ENCODE measurements at regions not wholly inside any gene's neighbourhood (a gene's known extent, or its start where the extent isn't known, plus 50 kb on each side); places are given as distances from the start of the nearest gene placed in this dataset.

DNA sequence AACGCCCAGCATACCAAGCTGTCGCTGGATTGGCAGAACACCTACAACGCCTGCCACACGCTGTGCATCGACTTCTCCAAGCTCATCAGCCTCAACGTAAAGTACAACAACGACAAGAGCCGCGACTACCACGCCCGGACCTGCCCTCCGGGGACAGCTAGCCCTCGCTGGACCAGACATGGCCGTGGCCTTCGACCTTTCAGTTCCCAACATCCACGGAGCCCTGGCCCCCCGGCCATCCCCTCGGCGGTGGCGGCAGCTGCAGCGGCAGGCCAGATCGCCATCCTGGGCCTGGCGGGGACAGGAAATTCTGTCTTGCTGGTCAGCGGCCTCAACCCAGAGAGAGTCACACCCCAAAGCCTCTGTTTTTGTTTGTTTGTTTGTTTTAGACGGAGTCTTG is 132.6 kb upstream of the FUT8 start:
- Histone ChIP-seq H3K36me3 (ENCODE audit: control insufficient read depth in 2 of 2, extremely low read depth in 1 of 2, insufficient read depth in 2 of 2, low read length in 2 of 2) (no peaks in the 10 kb centered on the region), H3K4me2 (ENCODE audit: control insufficient read depth, extremely low read depth, insufficient read depth, low read depth, low read length) (no peak overlapping the region), H3K27me3 (ENCODE audit: control insufficient read depth, extremely low read depth, insufficient read depth, low read length) (no peaks in the 10 kb centered on the region), H2AFZ (ENCODE audit: control insufficient read depth, low read length) (no peak overlapping the region), H4K20me1 (ENCODE audit: control insufficient read depth, extremely low read depth, insufficient read depth, low read length) (no peaks in the 10 kb centered on the region), H3K9me3 (ENCODE audit: control insufficient read depth, low read depth, low read length) (no peaks in the 10 kb centered on the region), H3K9ac (ENCODE audit: control insufficient read depth, extremely low read depth, insufficient read depth, low read length) (no peak overlapping the region), H3K9me1 (ENCODE audit: control insufficient read depth, extremely low read depth, insufficient read depth, low read length) (no peaks in the 10 kb centered on the region), H3K4me1 (ENCODE audit: control insufficient read depth, extremely low read depth, insufficient read depth, low read length) (peaks cover 12% of the 10 kb centered on the region), H3K4me3 (ENCODE audit: control insufficient read depth in 2 of 3, extremely low read depth in 1 of 3, insufficient read depth in 2 of 3, low read depth in 1 of 3, low read length in 3 of 3) (no peak overlapping the region), H3K79me2 (ENCODE audit: control insufficient read depth, insufficient read depth, low read length) (no peaks in the 10 kb centered on the region), H3K27ac (ENCODE audit: control insufficient read depth, insufficient read depth, low read length) (no peak overlapping the region)
- DNase-seq (ENCODE audit: low read depth, low spot score) (no peak), FAIRE-seq (no peak)
- dilution Hi-C loops (cut with MboI; ENCODE audit: extremely low pct_ligation_motif_present, low sequenced_read_pairs): no loop called here
- TF ChIP-seq EZH2 (IDR thresholded peaks at IDR 0.05; ENCODE audit: low read length): no peak
- TF ChIP-seq, protein P1, sequence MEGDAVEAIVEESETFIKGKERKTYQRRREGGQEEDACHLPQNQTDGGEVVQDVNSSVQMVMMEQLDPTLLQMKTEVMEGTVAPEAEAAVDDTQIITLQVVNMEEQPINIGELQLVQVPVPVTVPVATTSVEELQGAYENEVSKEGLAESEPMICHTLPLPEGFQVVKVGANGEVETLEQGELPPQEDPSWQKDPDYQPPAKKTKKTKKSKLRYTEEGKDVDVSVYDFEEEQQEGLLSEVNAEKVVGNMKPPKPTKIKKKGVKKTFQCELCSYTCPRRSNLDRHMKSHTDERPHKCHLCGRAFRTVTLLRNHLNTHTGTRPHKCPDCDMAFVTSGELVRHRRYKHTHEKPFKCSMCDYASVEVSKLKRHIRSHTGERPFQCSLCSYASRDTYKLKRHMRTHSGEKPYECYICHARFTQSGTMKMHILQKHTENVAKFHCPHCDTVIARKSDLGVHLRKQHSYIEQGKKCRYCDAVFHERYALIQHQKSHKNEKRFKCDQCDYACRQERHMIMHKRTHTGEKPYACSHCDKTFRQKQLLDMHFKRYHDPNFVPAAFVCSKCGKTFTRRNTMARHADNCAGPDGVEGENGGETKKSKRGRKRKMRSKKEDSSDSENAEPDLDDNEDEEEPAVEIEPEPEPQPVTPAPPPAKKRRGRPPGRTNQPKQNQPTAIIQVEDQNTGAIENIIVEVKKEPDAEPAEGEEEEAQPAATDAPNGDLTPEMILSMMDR (optimal IDR thresholded peaks at IDR 0.05 in 1 of 3, IDR thresholded peaks at IDR 0.05 in 1 of 3, conservative IDR thresholded peaks at IDR 0.05 in 1 of 3; ENCODE audit: extremely low read depth in 1 of 3, insufficient read depth in 2 of 3, low read length in 3 of 3): no peak

DNA sequence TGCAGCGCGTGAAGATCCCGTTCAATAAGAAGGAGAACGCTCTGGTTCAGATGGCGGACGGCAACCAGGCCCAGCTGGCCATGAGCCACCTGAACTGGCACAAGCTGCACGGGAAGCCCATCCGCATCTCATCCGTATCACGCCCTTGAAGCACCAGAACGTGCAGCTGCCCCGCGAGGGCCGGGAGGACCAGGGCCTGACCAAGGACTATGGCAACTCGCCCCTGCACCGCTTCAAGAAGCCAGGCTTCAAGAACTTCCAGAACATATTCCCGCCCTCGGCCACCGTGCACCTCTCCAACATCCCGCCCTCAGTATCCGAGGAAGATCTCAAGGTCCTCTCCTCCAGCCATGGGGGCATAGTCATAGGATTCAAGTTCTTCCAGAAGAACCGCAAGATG is 131.9 kb upstream of the FUT8 start:
- Histone ChIP-seq H3K4me1 (ENCODE audit: control insufficient read depth, extremely low read depth, insufficient read depth, low read length) (peaks cover 12% of the 10 kb centered on the region), H2AFZ (ENCODE audit: control insufficient read depth, low read length) (no peak overlapping the region)
- DNase-seq (ENCODE audit: low read depth, low spot score): no peak

More for the DNA sequence above, 131.9 kb upstream of the FUT8 start:
- no peak overlapping the region for H3K4me2 ChIP-seq (ENCODE audit: control insufficient read depth, extremely low read depth, insufficient read depth, low read depth, low read length)
- H4K20me1 ChIP-seq (ENCODE audit: control insufficient read depth, extremely low read depth, insufficient read depth, low read length): no peaks in the 10 kb centered on the region
- dilution Hi-C loops (cut with MboI; ENCODE audit: extremely low pct_ligation_motif_present, low sequenced_read_pairs): no loop called here
- no peaks in the 10 kb centered on the region for H3K9me3 ChIP-seq (ENCODE audit: control insufficient read depth, low read depth, low read length)
- no peak overlapping the region for H3K9ac ChIP-seq (ENCODE audit: control insufficient read depth, extremely low read depth, insufficient read depth, low read length)
- FAIRE-seq: no peak
- no peaks in the 10 kb centered on the region for H3K79me2 ChIP-seq (ENCODE audit: control insufficient read depth, insufficient read depth, low read length)
- no peaks in the 10 kb centered on the region for H3K9me1 ChIP-seq (ENCODE audit: control insufficient read depth, extremely low read depth, insufficient read depth, low read length)
- H3K36me3 ChIP-seq (ENCODE audit: control insufficient read depth in 2 of 2, extremely low read depth in 1 of 2, insufficient read depth in 2 of 2, low read length in 2 of 2): no peaks in the 10 kb centered on the region
- H3K27me3 ChIP-seq (ENCODE audit: control insufficient read depth, extremely low read depth, insufficient read depth, low read length): no peaks in the 10 kb centered on the region
- H3K27ac ChIP-seq (ENCODE audit: control insufficient read depth, insufficient read depth, low read length): no peak overlapping the region
- no peak for TF ChIP-seq EZH2 (IDR thresholded peaks at IDR 0.05; ENCODE audit: low read length)
- TF ChIP-seq, protein P1 (optimal IDR thresholded peaks at IDR 0.05 in 1 of 3, IDR thresholded peaks at IDR 0.05 in 1 of 3, conservative IDR thresholded peaks at IDR 0.05 in 1 of 3; ENCODE audit: extremely low read depth in 1 of 3, insufficient read depth in 2 of 3, low read length in 3 of 3): no peak
- H3K4me3 ChIP-seq (ENCODE audit: control insufficient read depth in 2 of 3, extremely low read depth in 1 of 3, insufficient read depth in 2 of 3, low read depth in 1 of 3, low read length in 3 of 3): no peak overlapping the region

All from keratinocyte (primary cell).